Suprapubic skin (tissue), 4 donors: ENCODE measurements at regions not wholly inside any gene's neighbourhood (a gene's known extent, or its start where the extent isn't known, plus 50 kb on each side); places are given as distances from the start of the nearest gene placed in this dataset.

Experiments used
- DNase-seq, 2 donors: peaks; one replicate each; pipeline ENCODE4 v3.0.0-alpha.2; 2019; ENCODE audit warnings: low spot score in 2 of 2
- H3K27ac ChIP-seq: fragments of 200-600 bp; sonication (generic); one replicate; pipeline ENCODE4 v1.5.1; 2019
- H3K27me3 ChIP-seq: fragments of 200-600 bp; sonication (generic); one replicate; pipeline ENCODE4 v1.5.1; 2019
- H3K36me3 ChIP-seq: fragments of 200-600 bp; sonication (generic); one replicate; pipeline ENCODE4 v1.5.1; 2019
- H3K4me1 ChIP-seq: fragments of 200-600 bp; sonication (generic); one replicate; pipeline ENCODE4 v1.5.1; 2019
- H3K4me3 ChIP-seq: fragments of 200-600 bp; sonication (generic); one replicate; pipeline ENCODE4 v1.5.1; 2019; ENCODE audit warnings: mild to moderate bottlenecking
- H3K9me3 ChIP-seq: fragments of 200-600 bp; sonication (generic); one replicate; pipeline ENCODE4 v1.5.1; 2019
- EP300 ChIP-seq: sonication (generic); formaldehyde crosslinking; IDR thresholded peaks from one replicate; pipeline ENCODE4 v1.6.1; 2017; ENCODE audit warnings: antibody characterized with exemption
- POLR2A ChIP-seq, 2 donors: fragments of 450-650 bp; IDR thresholded peaks; one replicate each; pipeline ENCODE4 v1.6.1; 2017; ENCODE audit warnings: antibody characterized with exemption in 2 of 2, mild to moderate bottlenecking in 2 of 2, moderate library complexity in 2 of 2
- POLR2AphosphoS5 ChIP-seq, 3 donors: sonication (generic); formaldehyde crosslinking; IDR thresholded peaks; one replicate each; pipeline ENCODE4 v1.6.1; 2017; ENCODE audit warnings: antibody characterized with exemption in 3 of 3
- WGBS: methylation state at CpG from one replicate; pipeline ENCODE4 v1.1.5; 2018; 5-methylcytosine and 5-hydroxymethylcytosine counted together
- TF ChIP-seq, protein P1 (sequence below), 2 donors: fragments of 200-600 bp in 1 of 2; fragments of 450-650 bp in 1 of 2; sonication (generic) in 1 of 2; IDR thresholded peaks; one replicate each; pipeline ENCODE4 v1.5.1; 2016 to 2019; ENCODE audit warnings: antibody characterized with exemption in 2 of 2, mild to moderate bottlenecking in 1 of 2, moderate library complexity in 1 of 2

DNA sequence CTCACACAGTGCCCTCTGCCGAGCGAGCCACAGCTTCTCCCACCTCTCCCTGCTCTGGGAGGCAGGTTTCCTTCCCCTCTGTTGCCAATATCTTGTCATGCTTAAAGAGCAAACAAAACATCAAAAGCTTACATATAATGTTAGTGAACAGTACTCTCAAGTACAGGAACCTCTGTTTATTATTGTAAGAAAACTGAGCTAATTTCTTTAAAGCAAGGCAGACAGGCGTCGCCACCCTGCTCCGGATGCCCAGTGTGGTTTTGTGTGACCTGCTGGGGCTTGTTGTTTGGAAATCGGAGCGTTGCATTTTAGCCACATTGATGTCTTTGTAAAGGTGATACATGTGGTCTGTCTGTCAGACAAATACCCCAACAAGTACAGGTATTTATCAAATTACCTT, 401.4 kb upstream of the IRX1 start:
- no peak overlapping the region for H3K4me3 ChIP-seq
- no peak for TF ChIP-seq POLR2A (IDR thresholded peaks at IDR 0.05)
- TF ChIP-seq EP300 = no peak
- no peak for TF ChIP-seq POLR2AphosphoS5 (IDR thresholded peaks at IDR 0.05)
- TF ChIP-seq, protein P1, sequence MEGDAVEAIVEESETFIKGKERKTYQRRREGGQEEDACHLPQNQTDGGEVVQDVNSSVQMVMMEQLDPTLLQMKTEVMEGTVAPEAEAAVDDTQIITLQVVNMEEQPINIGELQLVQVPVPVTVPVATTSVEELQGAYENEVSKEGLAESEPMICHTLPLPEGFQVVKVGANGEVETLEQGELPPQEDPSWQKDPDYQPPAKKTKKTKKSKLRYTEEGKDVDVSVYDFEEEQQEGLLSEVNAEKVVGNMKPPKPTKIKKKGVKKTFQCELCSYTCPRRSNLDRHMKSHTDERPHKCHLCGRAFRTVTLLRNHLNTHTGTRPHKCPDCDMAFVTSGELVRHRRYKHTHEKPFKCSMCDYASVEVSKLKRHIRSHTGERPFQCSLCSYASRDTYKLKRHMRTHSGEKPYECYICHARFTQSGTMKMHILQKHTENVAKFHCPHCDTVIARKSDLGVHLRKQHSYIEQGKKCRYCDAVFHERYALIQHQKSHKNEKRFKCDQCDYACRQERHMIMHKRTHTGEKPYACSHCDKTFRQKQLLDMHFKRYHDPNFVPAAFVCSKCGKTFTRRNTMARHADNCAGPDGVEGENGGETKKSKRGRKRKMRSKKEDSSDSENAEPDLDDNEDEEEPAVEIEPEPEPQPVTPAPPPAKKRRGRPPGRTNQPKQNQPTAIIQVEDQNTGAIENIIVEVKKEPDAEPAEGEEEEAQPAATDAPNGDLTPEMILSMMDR (IDR thresholded peaks at IDR 0.05) = no peak
- peaks cover 5% of the 10 kb centered on the region for H3K4me1 ChIP-seq
- H3K9me3 ChIP-seq = no peaks in the 10 kb centered on the region
- WGBS = 45% methylated on average over 7 of the region's 7 CpGs
- peaks cover 21% of the 10 kb centered on the region for H3K27me3 ChIP-seq
- no peak for DNase-seq
- no peaks in the 10 kb centered on the region for H3K36me3 ChIP-seq
- no peak overlapping the region for H3K27ac ChIP-seq

GRCh38 chr5:3191585-3191984, 404.0 kb upstream of the IRX1 start:
- H3K36me3 ChIP-seq = no peaks in the 10 kb centered on the region
- WGBS = 83% methylated on average over 15 of the region's 15 CpGs
- no peak for DNase-seq
- H3K9me3 ChIP-seq = no peaks in the 10 kb centered on the region
- no peak overlapping the region for H3K4me3 ChIP-seq
- no peak overlapping the region for H3K27ac ChIP-seq
- TF ChIP-seq POLR2A (IDR thresholded peaks at IDR 0.05) (no peak), EP300 (no peak), POLR2AphosphoS5 (IDR thresholded peaks at IDR 0.05) (no peak)
- TF ChIP-seq, protein P1 (IDR thresholded peaks at IDR 0.05) = no peak
- H3K4me1 ChIP-seq = no peaks in the 10 kb centered on the region
- H3K27me3 ChIP-seq = peaks cover 10% of the 10 kb centered on the region

- 86% methylated on average over 10 of the region's 10 CpGs for WGBS
- TF ChIP-seq POLR2A (IDR thresholded peaks at IDR 0.05) = no peak
- no peak for TF ChIP-seq POLR2AphosphoS5 (IDR thresholded peaks at IDR 0.05)
- TF ChIP-seq, protein P1 (IDR thresholded peaks at IDR 0.05) = no peak
- no peak for TF ChIP-seq EP300
- no peaks in the 10 kb centered on the region for H3K9me3 ChIP-seq
- no peak overlapping the region for H3K4me3 ChIP-seq
- peaks cover 7% of the 10 kb centered on the region for H3K27me3 ChIP-seq
- no peak for DNase-seq
- no peaks in the 10 kb centered on the region for H3K36me3 ChIP-seq
- no peaks in the 10 kb centered on the region for H3K4me1 ChIP-seq
- no peak overlapping the region for H3K27ac ChIP-seq
These were observed 404.7 kb upstream of the IRX1 start for GRCh38 chr5:3190930-3191329.

DNA sequence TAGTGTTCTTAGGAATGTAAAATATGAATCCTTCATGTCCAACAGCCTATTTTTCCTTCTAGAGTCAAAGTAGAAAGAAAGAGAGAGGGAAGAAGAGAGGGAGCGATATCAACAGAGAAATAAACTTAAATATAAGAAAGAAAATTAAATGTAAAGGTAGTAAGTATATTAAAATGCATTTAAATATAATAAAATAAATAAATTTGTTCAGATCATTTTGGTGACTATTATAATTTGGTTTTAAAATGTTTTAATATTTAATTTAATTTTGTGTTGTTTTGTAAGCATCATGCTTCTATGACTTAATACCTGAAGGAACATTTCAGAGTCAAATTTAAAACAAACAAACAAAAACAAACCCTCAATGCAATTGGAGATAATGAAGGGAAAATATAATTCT, 405.2 kb upstream of the IRX1 start:
- DNase-seq = no peak
- TF ChIP-seq, protein P1 (IDR thresholded peaks at IDR 0.05) = no peak
- TF ChIP-seq EP300 = no peak
- TF ChIP-seq POLR2A (IDR thresholded peaks at IDR 0.05) = no peak
- TF ChIP-seq POLR2AphosphoS5 (IDR thresholded peaks at IDR 0.05) = no peak
- peaks cover 7% of the 10 kb centered on the region for H3K27me3 ChIP-seq

DNA sequence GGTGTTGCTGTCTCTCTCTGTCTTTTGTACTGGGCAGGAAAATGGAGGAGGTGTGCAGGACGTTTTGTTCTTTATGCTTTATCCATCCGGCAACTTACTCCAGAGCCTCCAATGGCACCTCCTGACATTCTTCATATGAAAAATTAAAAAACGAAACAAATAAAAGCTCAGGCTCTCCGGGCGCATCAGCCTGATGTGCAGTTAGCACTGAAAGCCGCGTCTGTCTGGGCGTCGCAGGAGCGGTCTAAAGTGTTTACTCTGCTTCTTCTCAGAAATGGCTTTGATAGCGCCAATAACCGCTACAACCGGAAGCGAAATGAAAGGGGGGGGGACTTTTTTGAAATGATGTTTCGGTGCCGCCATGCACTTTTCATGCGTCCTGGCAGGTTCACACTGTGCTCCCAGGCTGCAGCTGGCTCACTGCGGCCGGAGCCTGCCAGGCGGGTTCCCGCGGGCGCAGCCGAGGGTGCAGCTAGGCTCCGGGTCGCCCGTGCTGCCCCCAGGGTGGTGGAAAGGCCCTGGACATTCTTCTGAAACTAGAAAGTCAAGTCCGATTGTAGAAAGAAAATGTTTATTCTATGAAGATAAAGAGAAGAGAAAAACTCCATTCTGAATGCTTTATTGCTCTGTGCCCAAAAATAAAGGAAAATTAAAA, 407.7 kb upstream of the IRX1 start:
- peaks cover 8% of the 10 kb centered on the region for H3K27me3 ChIP-seq
- no peaks in the 10 kb centered on the region for H3K4me1 ChIP-seq
- H3K27ac ChIP-seq = no peak overlapping the region
- WGBS = 85% methylated on average over 28 of the region's 28 CpGs
- H3K9me3 ChIP-seq = no peaks in the 10 kb centered on the region
- TF ChIP-seq, protein P1 (IDR thresholded peaks at IDR 0.05) = no peak
- TF ChIP-seq POLR2AphosphoS5 (IDR thresholded peaks at IDR 0.05) (no peak), POLR2A (IDR thresholded peaks at IDR 0.05) (no peak), EP300 (no peak)
- H3K4me3 ChIP-seq = no peak overlapping the region
- DNase-seq = no peak
- no peaks in the 10 kb centered on the region for H3K36me3 ChIP-seq

More for the DNA sequence above, 405.2 kb upstream of the IRX1 start:
- no peaks in the 10 kb centered on the region for H3K36me3 ChIP-seq
- H3K4me3 ChIP-seq = no peak overlapping the region
- H3K4me1 ChIP-seq = no peaks in the 10 kb centered on the region
- 42% methylated on average over 1 of the region's 1 CpG for WGBS
- no peaks in the 10 kb centered on the region for H3K9me3 ChIP-seq
- H3K27ac ChIP-seq = no peak overlapping the region
